Neural progenitor cell (in vitro differentiated cells): ENCODE measurements at regions not wholly inside any gene's neighbourhood (a gene's known extent, or its start where the extent isn't known, plus 50 kb on each side); places are given as distances from the start of the nearest gene placed in this dataset.

Experiments
- CTCF ChIP-seq: fragments of 200-600 bp; sonication (generic); IDR thresholded peaks from 2 replicates; pipeline ENCODE4 v1.5.1; 2017; ENCODE audit warnings: antibody characterized with exemption, mild to moderate bottlenecking
- EZH2 ChIP-seq: fragments of 200-600 bp; sonication (generic); IDR thresholded peaks from 2 replicates; pipeline ENCODE4 v1.6.1; 2017; ENCODE audit warnings: antibody characterized with exemption, mild to moderate bottlenecking, moderate library complexity

GRCh38 chr4:132918096-132918495 is 231.0 kb upstream of the PCDH10 start:
- TF ChIP-seq CTCF (no peak), EZH2 (no peak)
